WI38 (cell line): ENCODE measurements at regions not wholly inside any gene's neighbourhood (a gene's known extent, or its start where the extent isn't known, plus 50 kb on each side); places are given as distances from the start of the nearest gene placed in this dataset.

ENCODE experiments used
- H3K4me3 ChIP-seq: 2 replicates; pipeline ENCODE4 v1.5.1; 2011; ENCODE audit warnings: low read depth, mild to moderate bottlenecking, control low read depth, low read length
- TF ChIP-seq, protein P1 (sequence below): IDR thresholded peaks from 2 replicates; pipeline ENCODE4 v1.5.1; 2012; ENCODE audit warnings: low read depth, mild to moderate bottlenecking, control low read depth, low read length

DNA sequence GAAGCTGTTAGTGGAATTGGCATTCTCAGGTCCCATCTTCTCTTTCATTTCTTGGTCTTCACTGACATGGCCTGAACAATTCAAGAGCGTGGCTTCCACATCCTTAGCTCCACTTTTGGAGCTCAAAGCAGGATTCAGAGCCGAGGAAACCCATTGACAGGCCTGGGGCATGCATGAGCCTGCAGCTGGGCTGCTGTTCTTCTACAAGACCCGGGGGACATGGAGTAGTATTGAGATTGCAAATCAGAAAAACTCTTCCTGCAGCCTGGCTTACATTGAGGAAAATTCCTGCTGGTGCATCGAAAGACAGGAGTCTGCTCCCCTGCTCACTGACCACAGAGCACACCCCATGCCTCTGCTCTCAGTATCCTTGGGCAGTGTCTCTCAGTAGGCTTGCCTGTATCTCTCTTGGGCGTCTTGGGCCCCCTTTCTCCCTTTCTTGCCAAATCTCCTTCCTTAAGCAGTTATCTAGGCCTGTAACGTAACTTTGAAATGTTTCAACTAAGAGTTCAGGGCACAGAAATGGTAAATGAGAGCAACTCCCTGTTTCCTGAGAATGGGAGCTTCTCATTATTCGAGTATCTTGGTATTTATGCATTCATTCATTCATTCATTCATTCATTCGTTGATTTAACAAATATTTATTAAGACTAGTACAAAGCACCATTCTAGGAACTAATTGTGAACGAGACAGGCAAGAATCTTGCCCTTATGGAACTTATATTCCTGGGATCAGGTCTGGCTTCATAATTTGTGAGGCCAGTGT is 603.6 kb upstream of the CLINT1 start:
- TF ChIP-seq, protein P1, sequence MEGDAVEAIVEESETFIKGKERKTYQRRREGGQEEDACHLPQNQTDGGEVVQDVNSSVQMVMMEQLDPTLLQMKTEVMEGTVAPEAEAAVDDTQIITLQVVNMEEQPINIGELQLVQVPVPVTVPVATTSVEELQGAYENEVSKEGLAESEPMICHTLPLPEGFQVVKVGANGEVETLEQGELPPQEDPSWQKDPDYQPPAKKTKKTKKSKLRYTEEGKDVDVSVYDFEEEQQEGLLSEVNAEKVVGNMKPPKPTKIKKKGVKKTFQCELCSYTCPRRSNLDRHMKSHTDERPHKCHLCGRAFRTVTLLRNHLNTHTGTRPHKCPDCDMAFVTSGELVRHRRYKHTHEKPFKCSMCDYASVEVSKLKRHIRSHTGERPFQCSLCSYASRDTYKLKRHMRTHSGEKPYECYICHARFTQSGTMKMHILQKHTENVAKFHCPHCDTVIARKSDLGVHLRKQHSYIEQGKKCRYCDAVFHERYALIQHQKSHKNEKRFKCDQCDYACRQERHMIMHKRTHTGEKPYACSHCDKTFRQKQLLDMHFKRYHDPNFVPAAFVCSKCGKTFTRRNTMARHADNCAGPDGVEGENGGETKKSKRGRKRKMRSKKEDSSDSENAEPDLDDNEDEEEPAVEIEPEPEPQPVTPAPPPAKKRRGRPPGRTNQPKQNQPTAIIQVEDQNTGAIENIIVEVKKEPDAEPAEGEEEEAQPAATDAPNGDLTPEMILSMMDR, result no peak
- no peak overlapping the region for H3K4me3 ChIP-seq

DNA sequence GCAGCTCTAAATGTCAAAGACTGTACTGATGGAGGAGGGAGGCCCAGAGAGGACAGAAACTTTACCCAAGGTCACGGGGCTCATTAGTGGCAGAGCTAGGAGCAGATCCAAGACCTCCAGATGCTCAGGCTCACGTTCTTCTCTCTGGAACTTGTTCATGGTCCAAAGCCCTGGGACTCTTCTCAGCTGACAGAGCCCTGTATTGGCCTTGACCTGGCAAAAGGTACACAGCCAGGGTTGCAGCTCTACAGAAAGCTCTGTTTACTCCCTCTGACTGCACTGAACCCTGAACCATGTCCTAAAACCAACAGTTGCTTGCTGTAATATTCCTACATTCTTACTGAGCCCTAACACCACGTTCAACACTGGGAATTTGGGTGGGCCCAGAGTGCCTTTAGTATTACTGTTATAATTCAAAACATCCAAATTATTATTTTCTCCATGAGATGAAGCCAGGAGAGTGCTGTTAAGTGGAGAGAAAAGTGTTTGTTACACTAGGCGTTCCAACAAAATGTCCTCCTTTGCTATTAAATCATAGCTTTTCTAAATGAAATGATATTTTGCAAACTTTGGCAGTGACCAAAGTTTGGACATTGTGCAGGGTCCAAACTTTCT is 602.4 kb upstream of the CLINT1 start:
- TF ChIP-seq, protein P1, result no peak

DNA sequence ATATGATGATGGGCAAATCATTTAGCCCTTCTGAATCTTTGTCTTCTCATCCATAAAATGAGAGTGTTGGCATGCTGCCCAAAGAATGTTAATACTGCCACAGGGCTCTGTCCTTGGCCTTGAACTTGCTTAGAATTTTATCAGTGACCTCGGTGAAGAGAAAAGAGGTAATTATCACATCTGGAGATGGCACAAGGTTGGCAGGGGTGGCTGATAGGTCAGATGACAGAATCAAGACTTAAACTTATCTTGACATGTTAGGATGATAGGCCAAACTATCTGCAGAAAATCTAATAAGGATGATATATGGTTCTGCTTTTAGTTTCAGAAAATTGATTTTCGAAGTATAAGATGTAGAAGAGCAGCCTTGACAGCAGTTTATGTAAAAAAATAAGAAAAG is 599.1 kb upstream of the CLINT1 start:
- TF ChIP-seq, protein P1, result no peak
- no peak overlapping the region for H3K4me3 ChIP-seq

More for the DNA sequence above, 602.4 kb upstream of the CLINT1 start:
- no peak overlapping the region for H3K4me3 ChIP-seq

DNA sequence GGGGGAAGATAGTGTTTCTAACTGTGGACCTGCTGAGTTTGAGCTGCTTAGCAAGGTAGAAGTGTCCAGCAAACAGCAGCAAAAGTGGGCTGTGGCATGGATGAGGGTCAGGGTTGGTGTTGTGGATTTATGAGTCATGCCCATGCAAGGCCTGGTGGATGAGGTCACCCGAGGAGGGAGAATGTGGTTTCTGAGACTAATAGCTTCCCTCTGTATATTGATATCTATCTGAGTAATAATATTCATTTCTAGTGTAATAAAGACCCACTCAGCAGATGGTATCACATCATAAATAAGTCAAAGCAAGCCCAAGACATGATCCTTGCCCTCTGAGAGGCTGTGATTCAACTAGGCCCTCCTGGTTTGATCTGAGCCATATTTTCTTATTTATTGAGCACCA is 597.8 kb upstream of the CLINT1 start:
- TF ChIP-seq, protein P1, result no peak
- no peak overlapping the region for H3K4me3 ChIP-seq

DNA sequence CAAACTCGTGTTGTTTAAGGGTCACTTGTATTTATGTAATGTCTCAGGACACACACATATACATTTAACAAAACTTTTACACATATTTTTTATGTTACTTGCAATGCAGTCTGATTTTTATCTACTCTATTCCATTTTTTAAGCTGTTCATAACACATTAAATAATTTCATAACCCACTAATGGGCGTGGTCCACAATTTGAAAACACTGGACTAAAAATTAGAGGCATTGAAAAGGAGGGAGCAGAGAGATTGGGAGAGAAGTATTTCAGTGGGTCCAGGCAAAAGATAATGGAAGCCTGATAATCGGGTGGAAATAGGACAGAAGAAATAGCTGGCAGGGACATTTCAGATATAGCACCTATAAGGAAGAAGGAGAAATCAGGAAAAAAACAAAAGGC is 597.3 kb upstream of the CLINT1 start:
- TF ChIP-seq, protein P1, result no peak

DNA sequence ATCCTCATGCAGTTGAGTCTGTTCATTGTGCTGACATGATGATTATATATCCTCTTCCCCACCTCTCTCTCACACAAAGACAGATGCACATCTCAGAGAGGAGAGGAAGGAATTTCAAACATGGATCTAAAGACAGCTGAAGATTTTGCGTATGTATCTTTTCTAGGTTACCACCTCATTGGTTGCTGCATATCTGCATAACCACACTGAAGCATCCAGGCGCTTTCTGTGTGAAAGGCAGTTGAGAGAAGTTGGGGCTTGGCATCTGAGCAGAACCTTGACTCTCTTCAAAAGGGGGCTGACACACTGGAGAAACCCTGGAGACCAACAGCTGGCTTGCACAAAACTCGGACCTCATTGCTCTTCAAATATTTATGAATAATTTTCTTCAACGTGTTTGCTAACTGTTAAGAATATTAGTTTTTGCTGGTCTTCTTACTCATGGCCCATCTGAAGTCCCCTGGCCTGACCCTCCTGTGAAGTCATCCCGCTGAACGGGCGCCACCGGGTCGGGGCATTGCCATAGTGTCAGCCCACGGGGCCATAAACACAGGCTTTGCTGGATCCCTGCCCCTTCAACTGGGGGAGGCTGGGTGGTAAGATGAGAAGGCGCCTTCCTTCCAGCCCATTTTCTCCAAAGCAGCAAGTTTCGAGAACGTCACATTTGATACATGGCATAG is 593.2 kb upstream of the CLINT1 start:
- TF ChIP-seq, protein P1, result no peak

More for the DNA sequence above, 597.3 kb upstream of the CLINT1 start:
- no peak overlapping the region for H3K4me3 ChIP-seq

More for the DNA sequence above, 593.2 kb upstream of the CLINT1 start:
- H3K4me3 ChIP-seq, result no peak overlapping the region
